Keratinocyte (primary cell): ENCODE measurements at regions not wholly inside any gene's neighbourhood (a gene's known extent, or its start where the extent isn't known, plus 50 kb on each side); places are given as distances from the start of the nearest gene placed in this dataset.
A peak's percentile ranks its signal among the peaks of the same experiment; 100 is the strongest.

ENCODE experiments used
- DNase-seq: peaks from one replicate; pipeline ENCODE4 v3.0.0-alpha.2; 2011; ENCODE audit warnings: low read depth, missing footprints, low spot score
- FAIRE-seq: peaks from 2 replicates; lab custom pipeline; 2011; peaks lifted over from hg19 to GRCh38; lab: Jason Lieb, UNC
- H2AFZ ChIP-seq: 2 replicates; pipeline ENCODE4 v1.6.0; 2012; ENCODE audit warnings: low read length, control low read depth, inconsistent platforms; ENCODE audit not compliant: control insufficient read depth
- H3K27ac ChIP-seq: 2 replicates; pipeline ENCODE4 v1.5.1; 2011; ENCODE audit warnings: low read length; ENCODE audit not compliant: control insufficient read depth, insufficient read depth
- H3K27me3 ChIP-seq: 3 replicates; pipeline ENCODE4 v1.6.0; 2011; ENCODE audit warnings: low read length; ENCODE audit not compliant: control insufficient read depth, insufficient read depth; ENCODE audit errors: extremely low read depth
- H3K36me3 ChIP-seq, 2 experiments: 2 replicates in 1 of 2; 3 replicates in 1 of 2; pipeline ENCODE4 v1.5.1; 2011; ENCODE audit warnings: low read length in 2 of 2, mild to moderate bottlenecking in 1 of 2; ENCODE audit not compliant: control insufficient read depth in 2 of 2, insufficient read depth in 2 of 2; ENCODE audit errors: extremely low read depth in 1 of 2
- H3K4me1 ChIP-seq: 3 replicates; pipeline ENCODE4 v1.5.1; 2011; ENCODE audit warnings: low read length; ENCODE audit not compliant: control insufficient read depth, insufficient read depth; ENCODE audit errors: extremely low read depth
- H3K4me2 ChIP-seq: 3 replicates; pipeline ENCODE4 v1.6.0; 2011; ENCODE audit warnings: low read depth, low read length; ENCODE audit not compliant: control insufficient read depth, insufficient read depth; ENCODE audit errors: extremely low read depth
- H3K4me3 ChIP-seq, 3 experiments: fragments of 200-600 bp in 1 of 3; sonication (generic) in 1 of 3; 2 replicates in 2 of 3; 3 replicates in 1 of 3; pipeline ENCODE4 v1.5.1; 2011 to 2016; ENCODE audit warnings: low read length in 3 of 3, mild to moderate bottlenecking in 3 of 3, control low read depth in 2 of 3, inconsistent platforms in 1 of 3, low read depth in 1 of 3, mixed read lengths in 1 of 3, mixed run types in 1 of 3, moderate library complexity in 1 of 3; ENCODE audit not compliant: control insufficient read depth in 2 of 3, insufficient read depth in 2 of 3; ENCODE audit errors: extremely low read depth in 1 of 3
- H3K79me2 ChIP-seq: 2 replicates; pipeline ENCODE4 v1.6.0; 2012; ENCODE audit warnings: low read length; ENCODE audit not compliant: control insufficient read depth, insufficient read depth
- H3K9ac ChIP-seq: 3 replicates; pipeline ENCODE4 v1.6.0; 2011; ENCODE audit warnings: low read length; ENCODE audit not compliant: control insufficient read depth, insufficient read depth; ENCODE audit errors: extremely low read depth
- H3K9me1 ChIP-seq: 3 replicates; pipeline ENCODE4 v1.6.0; 2011; ENCODE audit warnings: low read length; ENCODE audit not compliant: control insufficient read depth, insufficient read depth; ENCODE audit errors: extremely low read depth
- H3K9me3 ChIP-seq: 2 replicates; pipeline ENCODE4 v1.5.1; 2012; ENCODE audit warnings: low read depth, low read length; ENCODE audit not compliant: control insufficient read depth
- H4K20me1 ChIP-seq: 3 replicates; pipeline ENCODE4 v1.6.0; 2011; ENCODE audit warnings: low read length; ENCODE audit not compliant: control insufficient read depth, insufficient read depth; ENCODE audit errors: extremely low read depth
- EZH2 ChIP-seq: IDR thresholded peaks from one replicate; pipeline ENCODE4 v1.6.1; 2012; ENCODE audit warnings: inconsistent platforms, mild to moderate bottlenecking, low read length, moderate library complexity
- dilution Hi-C: fragments of 300-500 bp; cut with MboI; formaldehyde crosslinking; loops from one replicate; pipeline ENCODE4 v1.7.0; 2020; ENCODE audit warnings: low sequenced_read_pairs; ENCODE audit not compliant: extremely low pct_ligation_motif_present
- TF ChIP-seq, protein P1 (sequence below), 3 experiments: IDR thresholded peaks in 1 of 3; conservative IDR thresholded peaks in 1 of 3; optimal IDR thresholded peaks in 1 of 3; 2 replicates in 2 of 3; 3 replicates in 1 of 3; pipeline versions ENCODE3 to v1.5.1; 2011; ENCODE audit warnings: low read length in 3 of 3, mild to moderate bottlenecking in 3 of 3, moderate library complexity in 2 of 3, control low read depth in 1 of 3, inconsistent platforms in 1 of 3; ENCODE audit not compliant: insufficient read depth in 2 of 3; ENCODE audit errors: extremely low read depth in 1 of 3

- no peaks in the 10 kb centered on the region for H4K20me1 ChIP-seq
- H3K27me3 ChIP-seq, result no peaks in the 10 kb centered on the region
- TF ChIP-seq, protein P1, sequence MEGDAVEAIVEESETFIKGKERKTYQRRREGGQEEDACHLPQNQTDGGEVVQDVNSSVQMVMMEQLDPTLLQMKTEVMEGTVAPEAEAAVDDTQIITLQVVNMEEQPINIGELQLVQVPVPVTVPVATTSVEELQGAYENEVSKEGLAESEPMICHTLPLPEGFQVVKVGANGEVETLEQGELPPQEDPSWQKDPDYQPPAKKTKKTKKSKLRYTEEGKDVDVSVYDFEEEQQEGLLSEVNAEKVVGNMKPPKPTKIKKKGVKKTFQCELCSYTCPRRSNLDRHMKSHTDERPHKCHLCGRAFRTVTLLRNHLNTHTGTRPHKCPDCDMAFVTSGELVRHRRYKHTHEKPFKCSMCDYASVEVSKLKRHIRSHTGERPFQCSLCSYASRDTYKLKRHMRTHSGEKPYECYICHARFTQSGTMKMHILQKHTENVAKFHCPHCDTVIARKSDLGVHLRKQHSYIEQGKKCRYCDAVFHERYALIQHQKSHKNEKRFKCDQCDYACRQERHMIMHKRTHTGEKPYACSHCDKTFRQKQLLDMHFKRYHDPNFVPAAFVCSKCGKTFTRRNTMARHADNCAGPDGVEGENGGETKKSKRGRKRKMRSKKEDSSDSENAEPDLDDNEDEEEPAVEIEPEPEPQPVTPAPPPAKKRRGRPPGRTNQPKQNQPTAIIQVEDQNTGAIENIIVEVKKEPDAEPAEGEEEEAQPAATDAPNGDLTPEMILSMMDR (optimal IDR thresholded peaks at IDR 0.05 in 1 of 3, IDR thresholded peaks at IDR 0.05 in 1 of 3, conservative IDR thresholded peaks at IDR 0.05 in 1 of 3; ENCODE audit: extremely low read depth in 1 of 3, insufficient read depth in 2 of 3, low read length in 3 of 3), result no peak
- no peak for TF ChIP-seq EZH2
- H3K9ac ChIP-seq, result no peak overlapping the region
- H3K9me3 ChIP-seq, result no peaks in the 10 kb centered on the region
- H3K4me3 ChIP-seq, result no peak overlapping the region
- no peak overlapping the region for H3K4me2 ChIP-seq
- dilution Hi-C loops, result no loop called here
- FAIRE-seq (no peak), DNase-seq (no peak)
- peaks cover 7% of the 10 kb centered on the region for H3K4me1 ChIP-seq
- H3K79me2 ChIP-seq, result no peaks in the 10 kb centered on the region
- no peaks in the 10 kb centered on the region for H3K36me3 ChIP-seq
- no peak overlapping the region for H3K27ac ChIP-seq
- H2AFZ ChIP-seq, result no peak overlapping the region
- no peaks in the 10 kb centered on the region for H3K9me1 ChIP-seq
Measured at GRCh38 chr17:68760141-68760475, 158.9 kb upstream of the FAM20A start.

- peak overlapping the region; percentile 76 for H3K27ac ChIP-seq
- no peaks in the 10 kb centered on the region for H3K79me2 ChIP-seq
- H3K9ac ChIP-seq, result peak overlapping the region; percentile 56
- H4K20me1 ChIP-seq, result no peaks in the 10 kb centered on the region
- dilution Hi-C loops, result no loop called here
- H2AFZ ChIP-seq, result peak overlapping the region; percentile 76
- TF ChIP-seq, protein P1 (optimal IDR thresholded peaks at IDR 0.05 in 1 of 3, IDR thresholded peaks at IDR 0.05 in 1 of 3, conservative IDR thresholded peaks at IDR 0.05 in 1 of 3; ENCODE audit: extremely low read depth in 1 of 3, insufficient read depth in 2 of 3, low read length in 3 of 3), result peak; percentile 94 to 98 (median 98)
- no peak for TF ChIP-seq EZH2
- H3K36me3 ChIP-seq, result no peaks in the 10 kb centered on the region
- H3K4me2 ChIP-seq, result peak overlapping the region; percentile 86
- peak; percentile 86 for FAIRE-seq
- peaks cover 7% of the 10 kb centered on the region for H3K4me1 ChIP-seq
- no peaks in the 10 kb centered on the region for H3K27me3 ChIP-seq
- DNase-seq, result peak; percentile 67
- peak overlapping the region; percentile 37 to 69 (median 64) for H3K4me3 ChIP-seq
- no peaks in the 10 kb centered on the region for H3K9me1 ChIP-seq
- H3K9me3 ChIP-seq, result no peaks in the 10 kb centered on the region
Measured at GRCh38 chr17:68759343-68760140, 158.4 kb upstream of the FAM20A start.
